ENCODE measurements at regions not wholly inside any gene's neighbourhood (a gene's known extent, or its start where the extent isn't known, plus 50 kb on each side); places are given as distances from the start of the nearest gene placed in this dataset.

GRCh38 chr13:109933476-109933875 lies 147.1 kb upstream of the IRS2 start:
- Histone ChIP-seq H3K9me3 (no peaks in the 10 kb centered on the region), H3K36me3 (ENCODE audit: low read depth, missing control alignments) (no peaks in the 10 kb centered on the region), H3K27ac (no peak overlapping the region), H3K27me3 (no peaks in the 10 kb centered on the region), H3K4me1 (no peaks in the 10 kb centered on the region), H3K4me3 (no peak overlapping the region)
- intact Hi-C loops (cut with DNase I; ENCODE audit: low total_unique reads): no loop called here
- TF ChIP-seq CTCF (IDR thresholded peaks at IDR 0.05): no peak
- TF ChIP-seq POLR2A (IDR thresholded peaks at IDR 0.05): no peak
- WGBS, 2 donors: 56 to 65% methylated on average over 4 to 7 of the region's 7 CpGs
- no peak for DNase-seq

- TF ChIP-seq CTCF (IDR thresholded peaks at IDR 0.05): no peak
- TF ChIP-seq POLR2A (IDR thresholded peaks at IDR 0.05): no peak
- H3K4me3 ChIP-seq: no peak overlapping the region
- 79 to 82% methylated on average over 1 of the region's 1 CpG for WGBS, 2 donors
- no peaks in the 10 kb centered on the region for H3K27me3 ChIP-seq
- no peaks in the 10 kb centered on the region for H3K4me1 ChIP-seq
- H3K27ac ChIP-seq: no peak overlapping the region
- H3K9me3 ChIP-seq: no peaks in the 10 kb centered on the region
- H3K36me3 ChIP-seq (ENCODE audit: low read depth, missing control alignments): no peaks in the 10 kb centered on the region
- intact Hi-C loops (cut with DNase I; ENCODE audit: low total_unique reads): no loop called here
- DNase-seq: no peak
Measured at GRCh38 chr13:109924376-109924775, 138.0 kb upstream of the IRS2 start.

GRCh38 chr13:109922518-109922917 lies 136.1 kb upstream of the IRS2 start:
- WGBS, 2 donors: 88 to 91% methylated on average over 2 of the region's 2 CpGs

GRCh38 chr13:109919715-109920375 lies 133.5 kb upstream of the IRS2 start:
- no peak for DNase-seq
- TF ChIP-seq POLR2A (IDR thresholded peaks at IDR 0.05) (no peak), CTCF (IDR thresholded peaks at IDR 0.05) (no peak)

More at GRCh38 chr13:109922518-109922917, 136.1 kb upstream of the IRS2 start:
- Histone ChIP-seq H3K27ac (no peak overlapping the region), H3K4me3 (no peak overlapping the region), H3K4me1 (no peaks in the 10 kb centered on the region), H3K9me3 (no peaks in the 10 kb centered on the region), H3K36me3 (ENCODE audit: low read depth, missing control alignments) (no peaks in the 10 kb centered on the region), H3K27me3 (no peaks in the 10 kb centered on the region)
- DNase-seq: no peak
- intact Hi-C loops (cut with DNase I; ENCODE audit: low total_unique reads): no loop called here
- TF ChIP-seq CTCF (IDR thresholded peaks at IDR 0.05): no peak
- TF ChIP-seq POLR2A (IDR thresholded peaks at IDR 0.05): no peak

GRCh38 chr13:109918179-109918711 lies 131.9 kb upstream of the IRS2 start:
- TF ChIP-seq CTCF (IDR thresholded peaks at IDR 0.05): no peak
- no peak for TF ChIP-seq POLR2A (IDR thresholded peaks at IDR 0.05)
- no peak for DNase-seq
- no peak overlapping the region for H3K4me3 ChIP-seq
- intact Hi-C loops (cut with DNase I; ENCODE audit: low total_unique reads): no loop called here
- H3K9me3 ChIP-seq: no peaks in the 10 kb centered on the region
- 78 to 83% methylated on average over 9 of the region's 9 CpGs for WGBS, 2 donors
- no peaks in the 10 kb centered on the region for H3K36me3 ChIP-seq (ENCODE audit: low read depth, missing control alignments)
- no peaks in the 10 kb centered on the region for H3K4me1 ChIP-seq
- no peaks in the 10 kb centered on the region for H3K27me3 ChIP-seq
- H3K27ac ChIP-seq: no peak overlapping the region

More at GRCh38 chr13:109919715-109920375, 133.5 kb upstream of the IRS2 start:
- Histone ChIP-seq H3K36me3 (ENCODE audit: low read depth, missing control alignments) (no peaks in the 10 kb centered on the region), H3K27me3 (no peaks in the 10 kb centered on the region), H3K9me3 (no peaks in the 10 kb centered on the region), H3K4me3 (no peak overlapping the region), H3K4me1 (no peaks in the 10 kb centered on the region), H3K27ac (no peak overlapping the region)
- intact Hi-C loops (cut with DNase I; ENCODE audit: low total_unique reads): no loop called here
- WGBS, 2 donors: 81 to 85% methylated on average over 4 of the region's 4 CpGs
